ENCODE measurements at regions not wholly inside any gene's neighbourhood (a gene's known extent, or its start where the extent isn't known, plus 50 kb on each side); places are given as distances from the start of the nearest gene placed in this dataset.

DNA sequence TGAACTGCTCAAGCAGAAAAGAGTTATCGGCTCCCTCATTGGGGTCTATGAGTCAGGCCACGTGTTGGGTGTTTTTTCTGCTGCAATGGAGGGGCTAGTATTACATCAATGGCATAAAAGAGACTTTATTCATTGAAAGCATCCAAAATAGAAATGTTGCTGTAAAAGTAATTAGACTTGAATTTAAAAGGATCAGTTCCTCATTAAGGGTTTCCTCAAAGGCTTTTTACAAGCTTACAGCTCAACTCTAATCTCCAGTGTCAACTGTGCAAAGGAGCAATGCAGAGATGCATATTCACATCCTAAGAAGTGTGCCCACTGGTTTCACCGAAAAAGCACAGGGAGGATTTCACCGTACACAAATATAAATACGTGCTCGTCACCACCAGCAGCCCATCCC, 300.3 kb downstream of the FOXO1 start:
- H3K79me2 ChIP-seq (ENCODE audit: insufficient read depth, low read length) = no peaks in the 10 kb centered on the region

DNA sequence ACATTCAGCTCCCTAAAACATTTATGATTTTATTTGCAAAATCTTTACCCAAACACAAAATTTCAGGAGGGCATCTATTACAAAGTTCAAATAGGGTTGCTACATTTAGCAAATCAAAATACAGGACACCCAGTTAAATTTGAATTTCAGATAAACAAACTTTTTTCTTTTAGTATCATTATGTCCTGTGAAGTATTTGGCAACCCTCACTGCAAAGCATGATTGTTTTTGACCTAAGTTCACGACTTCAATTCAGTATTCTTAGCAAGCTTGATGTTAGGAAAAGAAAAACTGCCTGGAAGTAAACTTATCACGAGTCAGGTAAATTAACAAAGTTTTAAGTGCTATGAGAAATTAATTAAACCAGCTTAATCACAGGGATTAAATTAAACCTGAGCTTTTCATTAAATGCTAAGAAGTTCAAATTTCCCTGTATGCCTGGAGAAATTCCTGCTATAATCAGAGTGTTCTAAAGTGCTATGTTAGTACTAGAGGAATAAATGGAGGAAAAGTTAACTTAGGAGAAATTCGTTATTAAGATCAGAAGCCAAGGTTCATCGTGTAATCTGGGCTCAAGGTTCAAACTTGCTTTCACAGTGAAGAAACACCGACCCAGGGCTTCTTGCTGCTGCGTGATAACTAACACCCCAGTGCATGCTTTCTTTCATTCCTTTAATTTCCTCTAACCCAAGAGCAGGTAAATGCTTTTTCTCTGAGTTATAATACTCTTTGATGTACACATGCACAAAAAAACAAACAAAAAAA, 298.1 kb downstream of the FOXO1 start:
- no peaks in the 10 kb centered on the region for H3K79me2 ChIP-seq (ENCODE audit: insufficient read depth, low read length)
- H2AFZ ChIP-seq (ENCODE audit: insufficient read depth, low read depth, low read length, poor library complexity, severe bottlenecking) = no peak overlapping the region
- H3K9ac ChIP-seq (ENCODE audit: insufficient read depth, low read length, poor library complexity, severe bottlenecking) = no peak overlapping the region
- DNase-seq = no peak
- Mint-ChIP-seq H3K27ac (no peak overlapping the region), H3K4me1 (no peaks in the 10 kb centered on the region), H3K36me3 (no peaks in the 10 kb centered on the region), H3K9me3 (peaks cover 0 to 3% (median 0%) of the 10 kb centered on the region in 7 donors), H3K27me3 (ENCODE audit: low read depth in 3 of 3) (peaks cover 0 to 1% (median 0%) of the 10 kb centered on the region in 3 donors), H3K4me3 (no peak overlapping the region)
- H3K4me2 ChIP-seq (replicated peaks; ENCODE audit: extremely low read depth, low read length, poor library complexity, severe bottlenecking) = no peak overlapping the region
- intact Hi-C loops (cut with micrococcal nuclease) = no loop called here
- H3K27me3 ChIP-seq (ENCODE audit: control insufficient read depth in 2 of 2, insufficient read depth in 2 of 2, low read length in 2 of 2) = no peaks in the 10 kb centered on the region
- no peak overlapping the region for H3K27ac ChIP-seq (ENCODE audit: low read depth in 1 of 2, low read length in 2 of 2)
- no peak overlapping the region for H3K4me3 ChIP-seq (replicated peaks in 1 of 3; ENCODE audit: low read depth in 2 of 3, low read length in 3 of 3)
- H3K9me3 ChIP-seq (replicated peaks in 1 of 2; ENCODE audit: control insufficient read depth in 1 of 2, insufficient read depth in 1 of 2, low read length in 2 of 2) = no peaks in the 10 kb centered on the region
- TF ChIP-seq, protein P1, sequence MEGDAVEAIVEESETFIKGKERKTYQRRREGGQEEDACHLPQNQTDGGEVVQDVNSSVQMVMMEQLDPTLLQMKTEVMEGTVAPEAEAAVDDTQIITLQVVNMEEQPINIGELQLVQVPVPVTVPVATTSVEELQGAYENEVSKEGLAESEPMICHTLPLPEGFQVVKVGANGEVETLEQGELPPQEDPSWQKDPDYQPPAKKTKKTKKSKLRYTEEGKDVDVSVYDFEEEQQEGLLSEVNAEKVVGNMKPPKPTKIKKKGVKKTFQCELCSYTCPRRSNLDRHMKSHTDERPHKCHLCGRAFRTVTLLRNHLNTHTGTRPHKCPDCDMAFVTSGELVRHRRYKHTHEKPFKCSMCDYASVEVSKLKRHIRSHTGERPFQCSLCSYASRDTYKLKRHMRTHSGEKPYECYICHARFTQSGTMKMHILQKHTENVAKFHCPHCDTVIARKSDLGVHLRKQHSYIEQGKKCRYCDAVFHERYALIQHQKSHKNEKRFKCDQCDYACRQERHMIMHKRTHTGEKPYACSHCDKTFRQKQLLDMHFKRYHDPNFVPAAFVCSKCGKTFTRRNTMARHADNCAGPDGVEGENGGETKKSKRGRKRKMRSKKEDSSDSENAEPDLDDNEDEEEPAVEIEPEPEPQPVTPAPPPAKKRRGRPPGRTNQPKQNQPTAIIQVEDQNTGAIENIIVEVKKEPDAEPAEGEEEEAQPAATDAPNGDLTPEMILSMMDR (IDR thresholded peaks at IDR 0.05) = no peak
- no peaks in the 10 kb centered on the region for H3K36me3 ChIP-seq (replicated peaks in 1 of 2; ENCODE audit: control insufficient read depth in 1 of 2, insufficient read depth in 2 of 2, low read length in 2 of 2)
- 100% methylated on average over 3 of the region's 6 CpGs for WGBS (ENCODE audit: insufficient coverage)
- H3K4me1 ChIP-seq (ENCODE audit: control insufficient read depth in 1 of 2, insufficient read depth in 2 of 2, low read length in 2 of 2) = no peaks in the 10 kb centered on the region
- H4K20me1 ChIP-seq (ENCODE audit: insufficient read depth, low read length) = no peaks in the 10 kb centered on the region

More for the DNA sequence above, 300.3 kb downstream of the FOXO1 start:
- 96% methylated on average over 4 of the region's 6 CpGs for WGBS (ENCODE audit: insufficient coverage)
- Histone ChIP-seq H3K9ac (ENCODE audit: insufficient read depth, low read length, poor library complexity, severe bottlenecking) (no peak overlapping the region), H2AFZ (ENCODE audit: insufficient read depth, low read depth, low read length, poor library complexity, severe bottlenecking) (no peak overlapping the region), H3K36me3 (replicated peaks in 1 of 2; ENCODE audit: control insufficient read depth in 1 of 2, insufficient read depth in 2 of 2, low read length in 2 of 2) (no peaks in the 10 kb centered on the region), H3K27ac (ENCODE audit: low read depth in 1 of 2, low read length in 2 of 2) (no peak overlapping the region), H3K4me1 (ENCODE audit: control insufficient read depth in 1 of 2, insufficient read depth in 2 of 2, low read length in 2 of 2) (no peaks in the 10 kb centered on the region), H3K4me2 (replicated peaks; ENCODE audit: extremely low read depth, low read length, poor library complexity, severe bottlenecking) (no peak overlapping the region), H3K27me3 (ENCODE audit: control insufficient read depth in 2 of 2, insufficient read depth in 2 of 2, low read length in 2 of 2) (no peaks in the 10 kb centered on the region), H3K4me3 (replicated peaks in 1 of 3; ENCODE audit: low read depth in 2 of 3, low read length in 3 of 3) (no peak overlapping the region), H4K20me1 (ENCODE audit: insufficient read depth, low read length) (no peaks in the 10 kb centered on the region), H3K9me3 (replicated peaks in 1 of 2; ENCODE audit: control insufficient read depth in 1 of 2, insufficient read depth in 1 of 2, low read length in 2 of 2) (no peaks in the 10 kb centered on the region)
- Mint-ChIP-seq H3K4me3 (no peak overlapping the region), H3K4me1 (no peaks in the 10 kb centered on the region), H3K27ac (no peak overlapping the region), H3K27me3 (ENCODE audit: low read depth in 3 of 3) (peaks cover 1% of the 10 kb centered on the region in 3 donors), H3K36me3 (no peaks in the 10 kb centered on the region), H3K9me3 (peaks cover 0 to 7% (median 0%) of the 10 kb centered on the region in 7 donors)
- DNase-seq = no peak
- TF ChIP-seq, protein P1 (IDR thresholded peaks at IDR 0.05) = no peak
- intact Hi-C loops (cut with micrococcal nuclease) = no loop called here
